Muscle layer of colon (tissue), 2 donors: ENCODE measurements at regions not wholly inside any gene's neighbourhood (a gene's known extent, or its start where the extent isn't known, plus 50 kb on each side); places are given as distances from the start of the nearest gene placed in this dataset.

ENCODE experiments used
- H3K27ac ChIP-seq: one replicate; pipeline ENCODE4 v1.7.0; 2013; ENCODE audit warnings: low read depth, mild to moderate bottlenecking, low read length, moderate library complexity
- H3K27me3 ChIP-seq, 2 donors: one replicate each; pipeline ENCODE4 v1.7.0; 2013; ENCODE audit warnings: low read length in 2 of 2, mild to moderate bottlenecking in 2 of 2; ENCODE audit not compliant: insufficient read depth in 2 of 2, control insufficient read depth in 1 of 2
- H3K36me3 ChIP-seq: one replicate; pipeline ENCODE4 v1.7.0; 2013; ENCODE audit warnings: mild to moderate bottlenecking, low read length; ENCODE audit not compliant: insufficient read depth
- H3K4me1 ChIP-seq: one replicate; pipeline ENCODE4 v1.7.0; 2013; ENCODE audit warnings: mild to moderate bottlenecking, low read length; ENCODE audit not compliant: insufficient read depth
- H3K4me3 ChIP-seq, 2 donors: one replicate each; pipeline ENCODE4 v1.7.0; 2013; ENCODE audit warnings: low read length in 2 of 2, low read depth in 1 of 2, mild to moderate bottlenecking in 1 of 2, moderate library complexity in 1 of 2
- H3K9ac ChIP-seq: one replicate; pipeline ENCODE4 v1.7.0; 2013; ENCODE audit warnings: low read length
- H3K9me3 ChIP-seq: one replicate; pipeline ENCODE4 v1.7.0; 2013; ENCODE audit warnings: mild to moderate bottlenecking, low read length
- donor health status: abdominal sarcoma.
- donor health status: Adenocarcinoma of cecum.

DNA sequence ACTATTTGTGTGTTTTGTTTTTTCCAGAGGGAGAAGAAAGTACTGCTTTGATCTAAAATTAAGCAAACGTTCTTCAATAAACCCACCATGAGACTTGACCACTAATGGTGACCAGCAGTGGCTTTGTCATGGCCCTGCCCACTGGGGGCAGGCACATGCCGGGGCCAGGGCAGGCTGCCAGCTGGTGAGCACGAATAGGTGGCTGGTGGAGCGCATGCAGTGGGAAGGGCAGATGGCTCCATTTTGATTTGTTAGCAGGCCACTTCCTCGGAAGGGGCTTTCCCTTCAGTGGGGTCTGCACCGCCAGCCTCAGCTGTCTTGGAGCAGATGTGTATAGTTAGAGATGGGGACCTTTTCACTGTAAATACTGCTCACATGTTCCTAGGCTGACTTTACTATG, 277.1 kb downstream of the SOX11 start:
- Histone ChIP-seq H3K9me3 (no peaks in the 10 kb centered on the region), H3K27ac (no peak overlapping the region), H3K36me3 (no peaks in the 10 kb centered on the region), H3K4me1 (no peaks in the 10 kb centered on the region), H3K9ac (no peak overlapping the region), H3K4me3 (no peak overlapping the region), H3K27me3 (no peaks in the 10 kb centered on the region)

DNA sequence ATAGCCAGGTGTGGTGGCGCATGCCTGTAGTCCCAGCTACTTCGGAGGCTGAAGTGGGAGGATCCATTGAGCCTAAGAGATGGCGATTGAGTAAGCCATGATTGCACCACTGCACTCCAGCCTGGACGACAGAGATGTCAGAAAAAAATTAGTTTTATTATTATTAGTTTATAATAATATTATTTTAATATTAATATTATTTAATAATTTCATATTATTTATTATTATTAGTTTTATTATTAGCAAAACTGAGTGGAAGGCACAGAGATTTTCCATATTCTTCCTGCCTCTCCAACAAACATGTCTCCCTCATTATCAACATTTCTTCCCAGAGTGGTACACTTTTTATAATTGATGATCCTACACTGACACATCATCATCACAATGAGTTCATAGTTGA, 278.2 kb downstream of the SOX11 start:
- H3K4me3 ChIP-seq, result no peak overlapping the region
- no peak overlapping the region for H3K27ac ChIP-seq
- no peaks in the 10 kb centered on the region for H3K4me1 ChIP-seq
- H3K27me3 ChIP-seq, result no peaks in the 10 kb centered on the region
- no peaks in the 10 kb centered on the region for H3K36me3 ChIP-seq
- no peaks in the 10 kb centered on the region for H3K9me3 ChIP-seq
- H3K9ac ChIP-seq, result no peak overlapping the region

DNA sequence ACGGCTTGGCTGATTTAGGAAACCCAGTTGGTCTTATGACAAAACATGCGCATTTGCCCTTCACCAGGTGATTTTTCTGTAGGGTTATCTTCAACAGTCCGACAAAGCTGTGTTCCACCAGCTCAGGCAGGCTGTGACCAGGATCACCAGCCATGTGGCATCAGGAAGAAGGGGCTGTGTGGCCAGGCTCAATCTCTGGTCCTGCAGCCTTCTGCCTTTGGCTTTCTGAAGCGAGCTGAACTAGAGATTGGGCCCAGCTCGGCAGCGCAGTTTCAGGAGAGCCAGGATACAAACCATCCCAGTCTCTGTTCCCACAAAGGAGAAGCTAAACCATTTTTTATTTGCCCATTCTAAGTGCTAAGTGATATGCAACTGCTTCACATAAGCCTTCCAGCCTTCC, 282.3 kb downstream of the SOX11 start:
- Histone ChIP-seq H3K4me1 (no peaks in the 10 kb centered on the region), H3K4me3 (no peak overlapping the region), H3K9me3 (no peaks in the 10 kb centered on the region), H3K27me3 (no peaks in the 10 kb centered on the region), H3K9ac (no peak overlapping the region), H3K36me3 (no peaks in the 10 kb centered on the region), H3K27ac (no peak overlapping the region)

DNA sequence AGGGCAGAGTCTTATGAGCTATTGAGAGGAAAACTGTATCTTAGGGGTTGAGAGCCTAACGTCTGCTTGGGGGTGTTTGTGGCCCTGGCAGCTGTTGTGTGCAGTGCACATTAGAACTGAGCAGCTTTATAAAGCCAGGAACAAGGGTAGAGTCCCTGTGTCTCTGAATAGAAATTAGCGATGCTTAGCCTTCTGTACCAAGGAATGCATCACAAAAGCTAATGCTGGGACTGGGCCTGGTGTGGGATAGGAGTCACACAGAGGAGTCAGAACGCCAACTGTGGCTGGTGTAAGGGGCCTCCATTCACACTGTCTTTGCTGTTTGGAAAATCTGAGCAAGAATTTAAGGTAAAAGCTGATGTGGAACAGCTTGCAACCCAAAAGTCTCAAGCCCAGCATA, 283.2 kb downstream of the SOX11 start:
- no peaks in the 10 kb centered on the region for H3K36me3 ChIP-seq
- no peaks in the 10 kb centered on the region for H3K4me1 ChIP-seq
- H3K27ac ChIP-seq, result no peak overlapping the region
- no peaks in the 10 kb centered on the region for H3K27me3 ChIP-seq
- no peak overlapping the region for H3K9ac ChIP-seq
- H3K9me3 ChIP-seq, result no peaks in the 10 kb centered on the region
- no peak overlapping the region for H3K4me3 ChIP-seq

DNA sequence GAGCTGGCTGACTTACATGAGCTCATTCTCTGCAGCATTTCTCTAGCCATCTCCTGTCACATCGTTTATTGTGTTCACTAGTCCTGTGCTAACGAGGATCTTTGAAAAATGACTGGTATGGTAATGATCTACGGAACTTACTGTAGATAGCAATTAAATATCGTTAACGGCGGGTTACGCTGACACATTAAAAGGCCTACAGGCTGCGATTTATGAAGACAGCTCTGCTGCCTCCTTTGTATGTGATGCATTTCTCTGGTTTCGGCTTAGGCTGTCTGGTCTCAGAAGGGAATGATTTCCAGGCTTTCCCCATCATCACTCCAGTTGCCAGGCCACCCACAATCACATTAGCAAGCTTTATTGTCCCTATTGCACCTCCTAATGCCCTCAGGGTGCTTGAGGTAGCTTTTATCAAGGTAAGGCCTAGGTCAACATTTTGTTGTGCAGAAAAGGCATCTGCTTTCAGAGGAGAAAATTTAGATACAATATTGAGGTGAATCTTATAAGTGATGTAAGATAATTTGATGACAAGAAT, 284.4 kb downstream of the SOX11 start:
- H3K9ac ChIP-seq, result no peak overlapping the region
- peaks cover 9% of the 10 kb centered on the region for H3K4me1 ChIP-seq
- H3K4me3 ChIP-seq, result no peak overlapping the region
- no peaks in the 10 kb centered on the region for H3K27me3 ChIP-seq
- no peaks in the 10 kb centered on the region for H3K9me3 ChIP-seq
- no peak overlapping the region for H3K27ac ChIP-seq
- H3K36me3 ChIP-seq, result no peaks in the 10 kb centered on the region

DNA sequence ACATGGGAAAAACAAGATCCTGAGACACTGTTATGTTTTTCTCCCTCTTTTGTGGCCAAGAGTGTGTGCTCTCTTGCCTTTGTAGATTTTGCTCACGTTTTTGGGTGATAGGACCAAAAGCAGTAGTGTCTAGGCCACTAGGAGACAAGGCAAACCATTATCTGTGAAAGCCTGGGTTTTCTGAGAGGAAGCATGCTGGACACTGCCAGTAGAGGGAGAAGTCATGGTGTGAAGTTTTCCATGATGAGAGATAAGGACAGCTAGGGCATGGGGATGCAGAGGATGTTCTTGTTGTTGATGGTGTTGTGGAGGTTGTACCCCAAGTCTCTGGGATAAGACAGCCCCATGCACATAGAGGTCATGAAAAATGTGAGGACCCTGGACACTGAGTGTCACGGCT, 285.3 kb downstream of the SOX11 start:
- no peak overlapping the region for H3K27ac ChIP-seq
- H3K9me3 ChIP-seq, result no peaks in the 10 kb centered on the region
- no peak overlapping the region for H3K4me3 ChIP-seq
- H3K36me3 ChIP-seq, result no peaks in the 10 kb centered on the region
- peaks cover 9% of the 10 kb centered on the region for H3K4me1 ChIP-seq
- H3K27me3 ChIP-seq, result no peaks in the 10 kb centered on the region
- H3K9ac ChIP-seq, result no peak overlapping the region

DNA sequence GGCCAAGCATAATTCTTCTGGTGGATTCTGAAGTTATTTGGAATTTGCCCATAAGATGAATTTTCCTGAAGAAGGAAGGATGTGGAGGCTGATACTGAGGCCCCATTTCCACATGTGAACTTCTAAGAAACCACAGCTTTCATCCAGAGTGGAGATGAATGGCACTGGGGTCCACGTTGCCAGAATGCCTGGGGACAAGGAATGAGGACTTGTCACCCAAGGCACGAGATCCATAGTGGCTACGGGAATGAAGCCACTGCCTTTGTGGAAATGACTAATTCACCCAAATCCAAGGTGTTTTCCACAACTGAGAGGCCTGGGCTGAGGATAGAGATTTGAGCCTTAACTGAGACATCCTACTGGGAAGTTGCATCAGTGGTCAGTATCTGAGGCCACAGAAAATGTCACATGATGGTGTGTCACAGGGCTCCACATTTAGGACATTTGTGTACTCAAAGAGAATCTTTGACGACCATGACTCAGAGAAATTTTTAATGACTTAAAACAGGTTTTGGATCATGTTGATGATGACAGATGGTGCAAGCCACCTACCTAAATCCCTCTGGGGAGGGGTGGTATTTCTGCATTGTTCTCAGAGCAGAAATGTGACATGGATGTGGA, 286.1 kb downstream of the SOX11 start:
- H3K4me1 ChIP-seq, result peaks cover 9% of the 10 kb centered on the region
- H3K4me3 ChIP-seq, result no peak overlapping the region
- H3K9me3 ChIP-seq, result no peaks in the 10 kb centered on the region
- no peak overlapping the region for H3K9ac ChIP-seq
- no peak overlapping the region for H3K27ac ChIP-seq
- H3K27me3 ChIP-seq, result no peaks in the 10 kb centered on the region
- no peaks in the 10 kb centered on the region for H3K36me3 ChIP-seq

DNA sequence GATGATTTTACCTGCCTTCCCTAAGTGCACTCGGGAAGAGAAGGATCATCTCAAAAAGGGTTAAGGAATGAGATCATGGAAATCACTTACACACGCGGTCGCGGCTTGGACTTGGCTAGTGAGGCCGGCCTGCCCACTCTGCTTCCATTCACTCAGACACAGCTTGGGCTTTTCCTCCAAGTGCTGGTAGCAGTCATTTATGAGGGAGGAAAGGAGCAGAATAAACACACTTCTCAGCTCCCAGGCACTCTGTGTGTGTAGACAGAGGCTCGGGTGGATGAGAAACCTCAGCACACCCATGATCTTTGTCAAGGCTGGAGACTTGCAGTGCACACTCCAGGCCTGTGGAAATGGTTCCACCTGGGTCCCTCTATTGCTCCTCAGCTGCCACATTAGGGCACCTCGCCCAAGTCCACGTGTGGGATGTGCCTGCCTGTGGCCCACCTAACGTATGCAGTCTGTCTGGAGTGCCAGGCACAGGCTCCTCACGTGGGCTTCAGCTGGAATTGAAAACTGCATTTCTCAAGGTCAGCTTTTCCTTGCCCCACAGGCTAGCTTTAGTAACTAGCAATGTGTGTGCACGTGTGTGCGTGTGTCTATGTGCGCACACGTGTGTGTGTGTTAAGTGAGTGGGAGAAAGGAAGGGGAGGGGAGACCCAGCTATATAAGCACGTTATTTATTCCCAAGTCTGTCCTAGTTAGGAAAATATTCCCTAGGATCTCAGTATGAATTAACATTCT, 288.4 kb downstream of the SOX11 start:
- no peaks in the 10 kb centered on the region for H3K36me3 ChIP-seq
- no peak overlapping the region for H3K27ac ChIP-seq
- no peaks in the 10 kb centered on the region for H3K27me3 ChIP-seq
- H3K9me3 ChIP-seq, result no peaks in the 10 kb centered on the region
- H3K4me3 ChIP-seq, result no peak overlapping the region
- no peak overlapping the region for H3K9ac ChIP-seq
- H3K4me1 ChIP-seq, result peaks cover 9% of the 10 kb centered on the region

DNA sequence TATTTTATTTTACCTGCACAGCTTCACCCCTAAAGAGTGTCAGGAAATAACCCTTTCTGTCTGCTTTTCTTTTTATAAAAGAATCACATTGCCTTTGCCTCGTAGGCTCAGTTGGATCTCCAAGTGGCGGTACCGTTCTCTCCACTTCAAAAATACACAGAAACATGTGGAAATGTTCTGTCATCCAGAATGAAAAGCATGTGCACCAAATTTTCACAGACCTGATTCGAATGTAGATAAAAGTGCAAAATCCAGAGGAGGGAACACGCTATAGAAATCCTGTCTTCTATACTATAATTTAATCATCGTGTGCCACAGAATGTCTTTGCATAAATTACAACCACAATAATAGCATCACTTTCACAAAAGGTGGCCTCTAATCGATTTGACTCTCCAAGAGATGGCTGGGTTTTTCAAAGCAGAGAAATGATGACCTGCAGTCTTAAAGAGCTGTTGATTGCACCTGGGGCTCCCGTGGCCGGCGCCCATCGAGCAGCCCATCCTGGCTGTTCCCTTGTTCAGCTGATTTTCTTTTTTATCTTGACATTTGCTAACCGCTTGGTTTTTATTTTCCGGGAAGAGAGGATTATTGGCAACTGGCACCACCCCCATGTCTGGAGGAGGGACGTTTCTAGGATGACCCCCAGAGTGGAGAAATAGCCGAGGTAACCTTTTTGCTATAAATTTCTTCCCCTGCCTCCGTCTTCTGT, 290.2 kb downstream of the SOX11 start:
- Histone ChIP-seq H3K4me3 (no peak overlapping the region), H3K9ac (no peak overlapping the region), H3K27me3 (no peaks in the 10 kb centered on the region), H3K27ac (no peak overlapping the region), H3K9me3 (no peaks in the 10 kb centered on the region), H3K36me3 (no peaks in the 10 kb centered on the region), H3K4me1 (peaks cover 9% of the 10 kb centered on the region)

DNA sequence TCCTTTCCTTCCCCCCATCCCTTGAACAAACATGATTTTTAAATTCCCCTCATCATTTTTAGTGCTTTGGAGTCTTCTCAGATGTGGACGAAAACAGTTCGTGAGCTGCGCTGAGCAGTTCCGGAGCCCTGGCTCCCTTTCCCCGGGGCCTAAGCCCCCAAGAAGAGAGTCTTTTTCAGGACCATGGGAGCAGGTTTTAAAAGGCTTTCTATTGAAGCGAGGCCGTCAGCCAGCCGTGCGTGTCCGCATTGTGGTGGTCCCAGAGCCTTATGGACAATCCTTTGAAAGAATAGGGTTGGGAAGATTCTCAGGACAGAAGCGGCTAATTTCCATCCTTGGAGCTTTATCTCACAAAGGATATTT, 290.7 kb downstream of the SOX11 start:
- no peak overlapping the region for H3K27ac ChIP-seq
- H3K4me3 ChIP-seq, result no peak overlapping the region
- peaks cover 9% of the 10 kb centered on the region for H3K4me1 ChIP-seq
- no peak overlapping the region for H3K9ac ChIP-seq
- H3K9me3 ChIP-seq, result no peaks in the 10 kb centered on the region
- no peaks in the 10 kb centered on the region for H3K36me3 ChIP-seq
- H3K27me3 ChIP-seq, result no peaks in the 10 kb centered on the region

DNA sequence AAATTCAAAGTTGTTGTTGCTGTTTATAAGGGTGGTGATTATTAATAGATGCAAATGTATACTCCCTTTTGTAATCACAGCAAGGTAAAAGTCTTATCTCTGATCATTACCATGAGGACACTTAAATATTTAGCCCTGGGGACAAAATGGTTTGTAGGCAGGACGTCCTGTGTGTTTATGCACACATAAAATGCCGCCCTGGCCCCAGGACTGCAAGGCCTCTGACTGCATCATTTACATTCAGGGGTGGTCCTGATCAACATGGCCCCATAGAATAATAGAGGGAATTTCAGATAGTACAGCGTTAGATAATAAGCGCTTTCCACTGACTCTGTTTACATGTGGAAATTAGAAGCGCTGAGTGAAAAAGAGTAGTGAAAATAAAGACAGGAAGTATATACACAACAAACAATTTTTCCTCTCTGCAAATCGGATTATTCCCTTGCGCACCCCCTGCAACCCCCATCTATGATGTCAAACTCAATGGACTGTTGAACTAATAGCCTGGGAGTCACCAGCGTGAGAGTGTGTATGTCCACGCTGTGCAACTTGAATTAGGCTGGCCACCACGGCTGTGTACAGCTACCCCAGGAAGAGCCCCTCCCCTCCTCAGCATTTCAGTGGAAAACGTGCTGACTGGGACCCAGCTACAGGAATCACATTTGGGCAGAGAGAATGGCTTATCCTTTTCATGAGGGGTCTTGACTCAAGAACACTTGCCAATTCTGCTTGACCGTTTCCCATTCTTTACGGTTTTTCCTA, 291.5 kb downstream of the SOX11 start:
- H3K9me3 ChIP-seq, result no peaks in the 10 kb centered on the region
- H3K4me1 ChIP-seq, result peaks cover 9% of the 10 kb centered on the region
- H3K36me3 ChIP-seq, result no peaks in the 10 kb centered on the region
- no peak overlapping the region for H3K27ac ChIP-seq
- no peaks in the 10 kb centered on the region for H3K27me3 ChIP-seq
- no peak overlapping the region for H3K9ac ChIP-seq
- no peak overlapping the region for H3K4me3 ChIP-seq
